ENCODE measurements at regions not wholly inside any gene's neighbourhood (a gene's known extent, or its start where the extent isn't known, plus 50 kb on each side); places are given as distances from the start of the nearest gene placed in this dataset.

- TF ChIP-seq CTCF (IDR thresholded peaks at IDR 0.05; ENCODE audit: insufficient read depth, low read depth, low read length, missing control alignments), result no peak
- no peak for DNase-seq (ENCODE audit: low read depth)
- H3K4me3 ChIP-seq (ENCODE audit: low read depth, low read length), result no peak overlapping the region
Measured at GRCh38 chr5:174448662-174449061, 275.7 kb upstream of the MSX2 start.

- TF ChIP-seq CTCF (IDR thresholded peaks at IDR 0.05; ENCODE audit: insufficient read depth, low read depth, low read length, missing control alignments), result no peak
- no peak for DNase-seq (ENCODE audit: low read depth)
Measured at GRCh38 chr5:174453690-174454089, 270.7 kb upstream of the MSX2 start.

DNA sequence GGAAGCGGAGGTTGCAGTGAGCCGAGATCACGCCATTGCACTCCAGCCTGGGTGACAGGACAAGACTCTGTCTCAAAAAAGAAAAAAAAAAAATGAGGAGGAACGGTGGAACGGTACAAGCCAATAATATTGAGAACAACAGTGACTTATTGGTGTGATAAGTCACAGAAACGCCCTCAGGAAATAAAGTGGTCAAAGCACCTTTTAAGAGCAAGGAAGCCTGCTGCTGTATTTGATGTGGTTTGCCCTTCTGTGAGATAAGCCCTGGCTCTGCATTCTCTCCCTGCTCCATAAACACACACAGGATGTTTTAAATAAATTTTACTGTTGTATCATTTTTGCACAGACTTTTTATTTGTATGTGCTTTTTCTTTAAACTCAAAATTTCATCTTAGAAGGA, 269.9 kb upstream of the MSX2 start:
- no peak overlapping the region for H3K4me3 ChIP-seq (ENCODE audit: low read depth, low read length)
- TF ChIP-seq CTCF (IDR thresholded peaks at IDR 0.05; ENCODE audit: insufficient read depth, low read depth, low read length, missing control alignments), result no peak
- no peak for DNase-seq (ENCODE audit: low read depth)

More at GRCh38 chr5:174453690-174454089, 270.7 kb upstream of the MSX2 start:
- no peak overlapping the region for H3K4me3 ChIP-seq (ENCODE audit: low read depth, low read length)

- no peak overlapping the region for H3K4me3 ChIP-seq (ENCODE audit: low read depth, low read length)
- DNase-seq (ENCODE audit: low read depth), result no peak
- no peak for TF ChIP-seq CTCF (IDR thresholded peaks at IDR 0.05; ENCODE audit: insufficient read depth, low read depth, low read length, missing control alignments)
Measured at GRCh38 chr5:174454890-174455289, 269.5 kb upstream of the MSX2 start.

GRCh38 chr5:174455301-174455700, 269.1 kb upstream of the MSX2 start:
- no peak for DNase-seq (ENCODE audit: low read depth)
- H3K4me3 ChIP-seq (ENCODE audit: low read depth, low read length), result no peak overlapping the region
- no peak for TF ChIP-seq CTCF (IDR thresholded peaks at IDR 0.05; ENCODE audit: insufficient read depth, low read depth, low read length, missing control alignments)

GRCh38 chr5:174457141-174457678, 267.2 kb upstream of the MSX2 start:
- no peak for DNase-seq (ENCODE audit: low read depth)
- no peak overlapping the region for H3K4me3 ChIP-seq (ENCODE audit: low read depth, low read length)
- TF ChIP-seq CTCF (IDR thresholded peaks at IDR 0.05; ENCODE audit: insufficient read depth, low read depth, low read length, missing control alignments), result no peak

GRCh38 chr5:174459071-174459702, 265.2 kb upstream of the MSX2 start:
- DNase-seq (ENCODE audit: low read depth), result no peak
- no peak for TF ChIP-seq CTCF (IDR thresholded peaks at IDR 0.05; ENCODE audit: insufficient read depth, low read depth, low read length, missing control alignments)
- H3K4me3 ChIP-seq (ENCODE audit: low read depth, low read length), result no peak overlapping the region
